SK-N-SH treated with all-trans-retinoic acid at 6 μM for 48 hours (cell line): ENCODE measurements at regions not wholly inside any gene's neighbourhood (a gene's known extent, or its start where the extent isn't known, plus 50 kb on each side); places are given as distances from the start of the nearest gene placed in this dataset.

Experiments used
- ARNTL ChIP-seq: fragments of 450-650 bp; formaldehyde crosslinking; IDR thresholded peaks from 2 replicates; pipeline ENCODE4 v1.5.0; 2020; ENCODE audit warnings: low read depth, mild to moderate bottlenecking, moderate library complexity, borderline replicate concordance
- ISL1 ChIP-seq: fragments of 250-450 bp; sonication (Bioruptor Pico); IDR thresholded peaks from 2 replicates; pipeline ENCODE4 v2.1.2; 2022; ENCODE audit warnings: mild to moderate bottlenecking, moderate library complexity
- PATZ1 ChIP-seq: fragments of 250-450 bp; sonication (Bioruptor Pico); IDR thresholded peaks from 2 replicates; pipeline ENCODE4 v1.8.0; 2020; ENCODE audit warnings: mild to moderate bottlenecking, moderate library complexity, borderline replicate concordance
- POU6F1 ChIP-seq: fragments of 250-450 bp; sonication (Bioruptor Pico); IDR thresholded peaks from 2 replicates; pipeline ENCODE4 v1.8.0; 2021; ENCODE audit warnings: low read depth, mild to moderate bottlenecking, moderate library complexity, borderline replicate concordance
- PPARA ChIP-seq: fragments of 250-450 bp; sonication (Bioruptor Pico); IDR thresholded peaks from 2 replicates; pipeline ENCODE4 v1.5.0; 2020; ENCODE audit warnings: mild to moderate bottlenecking, borderline replicate concordance
- RARB ChIP-seq: fragments of 250-450 bp; sonication (Bioruptor Pico); IDR thresholded peaks from 2 replicates; pipeline ENCODE4 v1.8.0; 2021; ENCODE audit warnings: mild to moderate bottlenecking, moderate library complexity
- SNAI2 ChIP-seq: fragments of 250-450 bp; sonication (Bioruptor Pico); IDR thresholded peaks from 2 replicates; pipeline ENCODE4 v1.5.0; 2020; ENCODE audit warnings: mild to moderate bottlenecking, moderate library complexity
- ZC3H10 ChIP-seq: fragments of 250-450 bp; sonication (Bioruptor Pico); IDR thresholded peaks from 2 replicates; pipeline ENCODE4 v1.5.1; 2021; ENCODE audit warnings: mild to moderate bottlenecking, moderate library complexity
- ZFP30 ChIP-seq: fragments of 450-650 bp; formaldehyde crosslinking; IDR thresholded peaks from 2 replicates; pipeline ENCODE4 v1.5.0; 2022; ENCODE audit warnings: mild to moderate bottlenecking, moderate library complexity
- TF ChIP-seq, protein P1 (sequence below): fragments of 250-450 bp; sonication (Bioruptor Pico); IDR thresholded peaks from 2 replicates; pipeline ENCODE4 v1.5.1; 2020; ENCODE audit warnings: low read depth, mild to moderate bottlenecking, moderate library complexity
- TF ChIP-seq, protein P2 (sequence below): fragments of 250-450 bp; sonication (Bioruptor Pico); IDR thresholded peaks from 2 replicates; pipeline ENCODE4 v1.5.1; 2021; ENCODE audit warnings: mild to moderate bottlenecking, moderate library complexity

GRCh38 chr2:129797489-129798300 lies 181.8 kb upstream of the RAB6C start:
- TF ChIP-seq PPARA (CRISPR knock-in tag) = no peak
- TF ChIP-seq ISL1 = no peak
- TF ChIP-seq ZFP30 (CRISPR knock-in tag) = no peak
- no peak for TF ChIP-seq PATZ1 (CRISPR knock-in tag)
- TF ChIP-seq, protein P1, sequence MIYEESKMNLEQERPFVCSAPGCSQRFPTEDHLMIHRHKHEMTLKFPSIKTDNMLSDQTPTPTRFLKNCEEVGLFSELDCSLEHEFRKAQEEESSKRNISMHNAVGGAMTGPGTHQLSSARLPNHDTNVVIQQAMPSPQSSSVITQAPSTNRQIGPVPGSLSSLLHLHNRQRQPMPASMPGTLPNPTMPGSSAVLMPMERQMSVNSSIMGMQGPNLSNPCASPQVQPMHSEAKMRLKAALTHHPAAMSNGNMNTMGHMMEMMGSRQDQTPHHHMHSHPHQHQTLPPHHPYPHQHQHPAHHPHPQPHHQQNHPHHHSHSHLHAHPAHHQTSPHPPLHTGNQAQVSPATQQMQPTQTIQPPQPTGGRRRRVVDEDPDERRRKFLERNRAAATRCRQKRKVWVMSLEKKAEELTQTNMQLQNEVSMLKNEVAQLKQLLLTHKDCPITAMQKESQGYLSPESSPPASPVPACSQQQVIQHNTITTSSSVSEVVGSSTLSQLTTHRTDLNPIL (CRISPR knock-in tag) = no peak
- TF ChIP-seq RARB (CRISPR knock-in tag) = no peak
- no peak for TF ChIP-seq SNAI2 (CRISPR knock-in tag)
- no peak for TF ChIP-seq ZC3H10 (CRISPR knock-in tag)
- no peak for TF ChIP-seq POU6F1 (CRISPR knock-in tag)
- TF ChIP-seq ARNTL = no peak
- TF ChIP-seq, protein P2, sequence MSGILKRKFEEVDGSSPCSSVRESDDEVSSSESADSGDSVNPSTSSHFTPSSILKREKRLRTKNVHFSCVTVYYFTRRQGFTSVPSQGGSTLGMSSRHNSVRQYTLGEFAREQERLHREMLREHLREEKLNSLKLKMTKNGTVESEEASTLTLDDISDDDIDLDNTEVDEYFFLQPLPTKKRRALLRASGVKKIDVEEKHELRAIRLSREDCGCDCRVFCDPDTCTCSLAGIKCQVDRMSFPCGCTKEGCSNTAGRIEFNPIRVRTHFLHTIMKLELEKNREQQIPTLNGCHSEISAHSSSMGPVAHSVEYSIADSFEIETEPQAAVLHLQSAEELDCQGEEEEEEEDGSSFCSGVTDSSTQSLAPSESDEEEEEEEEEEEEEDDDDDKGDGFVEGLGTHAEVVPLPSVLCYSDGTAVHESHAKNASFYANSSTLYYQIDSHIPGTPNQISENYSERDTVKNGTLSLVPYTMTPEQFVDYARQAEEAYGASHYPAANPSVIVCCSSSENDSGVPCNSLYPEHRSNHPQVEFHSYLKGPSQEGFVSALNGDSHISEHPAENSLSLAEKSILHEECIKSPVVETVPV (CRISPR knock-in tag) = no peak
